ENCODE measurements at regions not wholly inside any gene's neighbourhood (a gene's known extent, or its start where the extent isn't known, plus 50 kb on each side); places are given as distances from the start of the nearest gene placed in this dataset.

GRCh38 chr1:38142606-38143005 lies 96.0 kb upstream of the POU3F1 start:
- H3K4me3 Mint-ChIP-seq: no peak overlapping the region
- ChIA-PET CTCF (no interaction called here), POLR2A (no interaction called here)
- peaks cover 32% of the 10 kb centered on the region for H3K27me3 Mint-ChIP-seq
- intact Hi-C loops (cut with micrococcal nuclease): no loop called here
- H3K27ac Mint-ChIP-seq: no peak overlapping the region
- no peak for ATAC-seq
- no peaks in the 10 kb centered on the region for H3K4me1 Mint-ChIP-seq (ENCODE audit: low read depth)
- peaks cover 8% of the 10 kb centered on the region for H3K9me3 Mint-ChIP-seq
- DNase-seq: no peak
- TF ChIP-seq, protein P1, sequence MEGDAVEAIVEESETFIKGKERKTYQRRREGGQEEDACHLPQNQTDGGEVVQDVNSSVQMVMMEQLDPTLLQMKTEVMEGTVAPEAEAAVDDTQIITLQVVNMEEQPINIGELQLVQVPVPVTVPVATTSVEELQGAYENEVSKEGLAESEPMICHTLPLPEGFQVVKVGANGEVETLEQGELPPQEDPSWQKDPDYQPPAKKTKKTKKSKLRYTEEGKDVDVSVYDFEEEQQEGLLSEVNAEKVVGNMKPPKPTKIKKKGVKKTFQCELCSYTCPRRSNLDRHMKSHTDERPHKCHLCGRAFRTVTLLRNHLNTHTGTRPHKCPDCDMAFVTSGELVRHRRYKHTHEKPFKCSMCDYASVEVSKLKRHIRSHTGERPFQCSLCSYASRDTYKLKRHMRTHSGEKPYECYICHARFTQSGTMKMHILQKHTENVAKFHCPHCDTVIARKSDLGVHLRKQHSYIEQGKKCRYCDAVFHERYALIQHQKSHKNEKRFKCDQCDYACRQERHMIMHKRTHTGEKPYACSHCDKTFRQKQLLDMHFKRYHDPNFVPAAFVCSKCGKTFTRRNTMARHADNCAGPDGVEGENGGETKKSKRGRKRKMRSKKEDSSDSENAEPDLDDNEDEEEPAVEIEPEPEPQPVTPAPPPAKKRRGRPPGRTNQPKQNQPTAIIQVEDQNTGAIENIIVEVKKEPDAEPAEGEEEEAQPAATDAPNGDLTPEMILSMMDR (IDR thresholded peaks at IDR 0.05): no peak
- no peaks in the 10 kb centered on the region for H3K36me3 Mint-ChIP-seq (ENCODE audit: low read depth)

- intact Hi-C loops (cut with micrococcal nuclease): no loop called here
Observed at GRCh38 chr1:38141483-38141882, 94.9 kb upstream of the POU3F1 start.

DNA sequence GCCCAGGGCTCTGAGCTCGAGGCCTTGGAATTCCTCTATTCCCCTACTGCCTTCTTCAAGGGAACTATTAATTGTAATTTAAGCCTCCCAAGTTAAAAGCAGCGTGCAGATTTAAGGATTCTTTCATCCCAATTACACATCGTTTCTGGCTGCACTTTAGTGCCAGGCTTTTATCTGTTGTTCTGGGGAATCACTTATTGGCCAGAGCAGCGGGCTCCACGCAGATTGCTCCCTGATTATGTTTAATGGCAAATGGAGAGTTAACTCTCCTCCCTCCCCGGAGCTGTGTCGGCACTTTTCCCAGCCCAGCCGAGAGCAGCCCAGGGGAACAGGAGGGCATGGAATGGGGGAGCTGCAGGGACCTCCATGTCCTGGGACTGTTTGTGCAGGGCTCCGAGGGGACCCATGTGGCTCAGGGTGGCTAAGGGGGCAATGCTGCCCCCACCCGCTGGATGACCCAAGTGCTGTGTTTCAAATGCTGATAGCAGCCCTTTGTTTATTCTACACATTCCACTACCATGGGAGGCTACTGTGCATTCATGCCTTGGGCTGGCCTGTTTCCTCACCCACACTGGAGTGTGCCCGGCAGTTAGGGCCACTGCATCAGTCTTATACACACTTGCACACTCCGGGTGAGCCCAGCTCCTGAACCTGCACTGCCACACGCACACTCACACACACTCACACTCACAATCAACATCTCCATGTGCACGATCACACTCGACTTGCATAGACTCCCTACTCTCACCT lies 93.3 kb upstream of the POU3F1 start:
- Mint-ChIP-seq H3K36me3 (ENCODE audit: low read depth) (no peaks in the 10 kb centered on the region), H3K4me3 (no peak overlapping the region), H3K4me1 (ENCODE audit: low read depth) (no peaks in the 10 kb centered on the region), H3K27ac (no peak overlapping the region), H3K27me3 (peaks cover 53% of the 10 kb centered on the region), H3K9me3 (no peaks in the 10 kb centered on the region)
- intact Hi-C loops (cut with micrococcal nuclease): no loop called here
- TF ChIP-seq, protein P1 (IDR thresholded peaks at IDR 0.05): no peak
- ChIA-PET CTCF (no interaction called here), POLR2A (no interaction called here)
- ATAC-seq (no peak), DNase-seq (no peak)

More at GRCh38 chr1:38141483-38141882, 94.9 kb upstream of the POU3F1 start:
- Mint-ChIP-seq H3K27ac (no peak overlapping the region), H3K27me3 (peaks cover 42% of the 10 kb centered on the region), H3K4me1 (ENCODE audit: low read depth) (no peaks in the 10 kb centered on the region), H3K4me3 (no peak overlapping the region), H3K9me3 (peaks cover 8% of the 10 kb centered on the region), H3K36me3 (ENCODE audit: low read depth) (no peaks in the 10 kb centered on the region)
- TF ChIP-seq, protein P1 (IDR thresholded peaks at IDR 0.05): no peak
- POLR2A ChIA-PET: no interaction called here
- CTCF ChIA-PET: no interaction called here
- DNase-seq (no peak), ATAC-seq (no peak)

DNA sequence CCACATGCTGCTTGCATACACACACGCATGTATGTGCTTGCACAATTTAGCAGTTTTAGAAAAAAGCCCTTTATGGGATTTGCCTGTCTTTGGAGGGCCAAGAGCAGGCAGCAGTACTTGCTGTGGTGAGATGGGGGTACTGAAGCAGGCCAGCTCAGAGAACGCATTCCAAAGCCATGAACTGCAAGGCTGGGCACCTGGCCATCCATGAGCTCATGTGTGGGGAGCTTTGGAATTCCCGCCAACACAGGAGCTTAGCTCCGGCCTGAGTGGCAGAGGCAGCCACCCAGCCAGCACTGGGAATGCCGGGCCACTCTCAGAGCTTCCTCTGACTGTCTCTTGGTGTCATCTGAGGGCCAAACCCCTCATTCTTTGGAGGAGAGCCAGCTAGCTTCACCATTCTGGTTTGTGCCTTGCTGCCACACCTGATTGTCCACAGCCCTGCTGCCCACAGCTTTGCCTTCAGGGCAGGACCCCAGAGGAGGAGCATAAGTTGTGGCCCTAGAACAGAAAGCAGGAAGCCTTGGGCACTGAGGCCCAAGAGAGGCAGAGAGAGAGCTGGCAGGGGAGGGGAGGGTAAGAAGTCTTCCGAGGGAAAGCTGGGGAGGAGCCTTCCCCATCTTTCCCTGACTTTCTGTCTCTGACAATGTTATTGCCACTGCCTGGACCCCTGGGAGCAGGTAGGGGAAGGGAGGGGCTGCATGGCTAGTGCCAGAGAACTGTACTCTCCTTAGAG lies 92.1 kb upstream of the POU3F1 start:
- Mint-ChIP-seq H3K27ac (no peak overlapping the region), H3K36me3 (ENCODE audit: low read depth) (no peaks in the 10 kb centered on the region), H3K4me1 (ENCODE audit: low read depth) (no peaks in the 10 kb centered on the region), H3K9me3 (no peaks in the 10 kb centered on the region), H3K4me3 (no peak overlapping the region), H3K27me3 (peaks cover 59% of the 10 kb centered on the region)
- ATAC-seq (no peak), DNase-seq (no peak)
- ChIA-PET POLR2A (no interaction called here), CTCF (no interaction called here)
- TF ChIP-seq, protein P1 (IDR thresholded peaks at IDR 0.05): no peak
- intact Hi-C loops (cut with micrococcal nuclease): no loop called here

DNA sequence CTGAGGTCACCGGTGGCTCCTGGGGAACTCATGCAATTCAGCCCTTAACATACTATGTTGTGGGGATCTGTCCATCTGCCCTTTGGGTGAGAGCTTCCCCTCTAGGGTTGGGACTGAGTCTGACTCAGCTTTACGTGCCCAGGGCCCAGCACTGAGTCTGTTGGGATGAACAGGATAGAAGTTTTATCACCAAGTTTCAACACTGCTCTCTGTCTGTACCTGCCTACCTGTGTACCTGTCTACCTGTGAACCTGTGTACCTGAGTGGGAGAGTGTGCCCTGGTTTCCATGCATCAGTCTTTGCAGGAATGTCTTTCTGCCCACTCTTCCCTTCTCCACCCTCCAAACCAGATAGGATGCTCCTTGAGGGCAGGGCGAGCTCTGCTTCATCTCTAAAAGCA lies 90.6 kb upstream of the POU3F1 start:
- H3K36me3 Mint-ChIP-seq (ENCODE audit: low read depth): no peaks in the 10 kb centered on the region
- POLR2A ChIA-PET: no interaction called here
- no peak overlapping the region for H3K4me3 Mint-ChIP-seq
- ATAC-seq (no peak), DNase-seq (no peak)
- CTCF ChIA-PET: no interaction called here
- intact Hi-C loops (cut with micrococcal nuclease): no loop called here
- H3K27ac Mint-ChIP-seq: no peak overlapping the region
- H3K27me3 Mint-ChIP-seq: peaks cover 63% of the 10 kb centered on the region
- no peaks in the 10 kb centered on the region for H3K9me3 Mint-ChIP-seq
- no peaks in the 10 kb centered on the region for H3K4me1 Mint-ChIP-seq (ENCODE audit: low read depth)
- TF ChIP-seq, protein P1 (IDR thresholded peaks at IDR 0.05): no peak

All from activated CD8-positive, alpha-beta T cell treated with anti-CD3 and anti-CD28 coated beads for 36 hours (primary cell).